Anterior cingulate cortex (tissue), 58 donors: ENCODE measurements at regions not wholly inside any gene's neighbourhood (a gene's known extent, or its start where the extent isn't known, plus 50 kb on each side); places are given as distances from the start of the nearest gene placed in this dataset.

Source experiments
- DNase-seq, 58 donors: peaks; one replicate each; lab custom pipeline; 2025; lab: John Stamatoyannopoulos, UW

- no peak for DNase-seq
Measured at GRCh38 chr3:107945417-107946094, 145.3 kb downstream of the CD47 start.

DNA sequence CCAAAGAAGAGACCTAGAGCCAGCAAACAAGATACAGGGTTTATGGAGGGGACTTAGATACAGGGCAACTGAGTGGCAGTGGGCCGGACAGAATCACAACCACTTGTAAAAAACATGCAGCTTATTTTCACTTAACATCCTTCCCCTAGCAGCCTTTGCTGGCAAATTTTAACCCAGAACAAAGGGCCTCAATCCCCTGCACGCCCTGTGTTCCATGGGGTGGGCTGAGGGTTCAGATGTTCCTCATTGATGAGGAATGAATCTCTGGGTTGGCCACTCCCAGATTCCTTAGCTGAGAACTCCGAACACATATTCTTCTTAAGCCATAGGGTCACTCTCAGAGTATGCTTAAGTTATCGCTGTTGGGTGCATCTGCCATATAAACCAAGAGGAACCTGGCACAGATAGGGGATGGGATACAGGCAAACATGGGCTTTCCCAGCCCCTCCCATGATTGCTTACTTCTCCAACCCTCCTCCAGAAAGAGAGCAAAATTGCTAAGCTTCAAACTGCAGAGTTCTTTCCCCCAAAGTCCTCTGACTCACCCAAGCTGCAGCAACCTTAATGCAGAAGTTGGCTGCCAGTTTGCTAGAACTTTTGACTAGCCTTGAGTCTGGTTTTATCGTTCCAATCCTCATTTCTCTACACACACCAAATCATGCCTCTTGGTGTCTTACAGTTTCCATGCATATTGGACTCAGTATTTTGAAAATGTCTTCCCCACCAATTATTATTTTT, 146.9 kb downstream of the CD47 start:
- DNase-seq: no peak

DNA sequence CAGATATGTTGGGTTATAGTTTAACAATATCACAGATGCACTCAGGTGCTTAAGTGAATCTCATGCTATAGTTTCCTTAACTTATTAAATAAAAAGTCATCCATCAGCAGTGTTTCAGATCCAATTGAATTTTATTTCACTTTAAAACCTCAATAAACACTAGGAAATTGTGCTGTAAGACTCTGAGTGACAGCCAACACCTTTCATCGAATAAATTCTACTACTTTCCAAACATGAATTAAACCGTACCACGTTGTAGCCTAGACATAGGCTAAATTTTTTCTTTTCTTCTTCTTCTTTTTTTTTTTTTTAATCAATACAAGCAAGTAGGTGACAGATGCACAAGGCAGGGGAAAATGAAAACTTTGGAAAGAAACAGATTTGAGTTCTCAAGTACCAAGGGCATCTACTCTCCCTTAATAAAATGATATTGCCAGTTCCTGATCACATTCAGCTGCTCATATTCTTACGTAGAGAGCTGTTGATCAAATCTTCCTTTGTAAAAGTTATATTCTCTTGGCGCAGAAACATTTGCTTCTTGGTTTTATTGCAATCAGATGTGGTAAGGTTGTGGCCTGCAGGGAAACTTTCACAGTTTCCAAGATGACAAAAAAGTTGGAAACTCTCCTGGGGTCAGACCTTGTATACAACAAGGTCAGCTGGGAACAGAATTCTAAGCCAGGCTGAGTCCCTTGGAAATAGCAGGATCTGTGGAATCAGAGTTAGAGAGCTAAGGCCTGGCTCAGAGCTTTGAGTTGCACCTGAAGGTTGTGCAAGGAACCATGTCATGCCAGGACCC, 147.7 kb downstream of the CD47 start:
- no peak for DNase-seq

- no peak for DNase-seq
Measured at GRCh38 chr3:107942244-107942643, 148.6 kb downstream of the CD47 start.

- no peak for DNase-seq
Measured at GRCh38 chr3:107939691-107940442, 151.0 kb downstream of the CD47 start.

DNA sequence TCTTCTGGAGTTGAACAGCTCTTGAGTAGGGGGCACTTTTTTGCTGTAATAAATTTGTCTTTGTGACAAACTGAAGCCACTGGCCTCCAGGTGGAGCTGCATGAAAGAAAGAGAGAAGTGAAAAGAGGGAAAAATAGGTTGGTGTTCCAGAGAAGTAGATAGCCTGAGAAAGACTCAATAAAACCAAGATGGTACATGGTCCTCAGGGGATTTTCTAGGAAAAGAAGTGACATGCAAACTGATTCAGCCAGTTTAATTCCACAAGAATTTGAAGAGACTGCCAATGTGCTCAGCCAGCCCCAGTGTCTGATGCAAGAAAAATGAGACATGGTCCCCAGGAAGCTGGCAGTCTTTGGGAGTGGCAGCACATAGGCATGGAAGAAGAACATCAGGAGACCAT, 152.7 kb downstream of the CD47 start:
- DNase-seq: peak in 1 of 58 donors; percentile 5

DNA sequence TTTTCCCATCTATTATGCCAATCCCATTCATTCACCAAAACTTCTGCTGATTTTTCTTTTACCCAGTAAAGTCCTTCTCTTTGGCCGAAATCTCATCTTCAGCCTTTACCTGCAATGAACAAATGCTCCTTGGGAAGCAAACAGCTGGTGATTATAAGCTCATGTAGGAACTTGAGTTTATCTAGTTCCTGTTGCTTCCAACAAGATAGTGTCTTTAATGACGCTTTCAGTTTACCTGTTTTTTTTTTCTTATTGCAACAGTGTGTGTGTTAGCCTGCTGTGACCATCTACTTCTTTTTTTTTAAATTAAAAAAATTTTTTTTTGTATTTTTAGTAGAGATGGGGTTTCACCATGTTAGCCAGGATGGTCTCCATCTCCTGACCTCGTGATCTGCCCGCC, 156.0 kb downstream of the CD47 start:
- no peak for DNase-seq

- DNase-seq: no peak
Measured at GRCh38 chr3:107933450-107933849, 157.4 kb downstream of the CD47 start.

DNA sequence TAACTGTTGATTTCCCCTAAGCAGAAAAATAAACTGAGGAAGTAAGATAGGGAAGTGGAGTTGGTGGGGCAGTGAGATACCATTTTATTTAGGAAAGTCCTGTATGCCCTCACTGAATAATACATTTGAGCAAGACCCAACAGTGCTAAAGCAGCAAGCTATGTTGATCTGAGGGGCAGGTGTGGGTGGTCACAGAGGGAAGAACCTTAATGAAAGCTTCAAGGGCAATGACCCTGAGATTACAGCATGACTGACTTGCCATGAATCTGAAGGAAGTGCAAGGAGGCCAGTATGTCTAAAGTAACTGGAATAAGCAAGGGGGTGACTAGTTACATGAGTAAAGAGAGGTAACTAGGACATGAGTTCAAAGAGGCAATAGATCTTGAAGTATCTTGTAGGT, 159.5 kb downstream of the CD47 start:
- no peak for DNase-seq

DNA sequence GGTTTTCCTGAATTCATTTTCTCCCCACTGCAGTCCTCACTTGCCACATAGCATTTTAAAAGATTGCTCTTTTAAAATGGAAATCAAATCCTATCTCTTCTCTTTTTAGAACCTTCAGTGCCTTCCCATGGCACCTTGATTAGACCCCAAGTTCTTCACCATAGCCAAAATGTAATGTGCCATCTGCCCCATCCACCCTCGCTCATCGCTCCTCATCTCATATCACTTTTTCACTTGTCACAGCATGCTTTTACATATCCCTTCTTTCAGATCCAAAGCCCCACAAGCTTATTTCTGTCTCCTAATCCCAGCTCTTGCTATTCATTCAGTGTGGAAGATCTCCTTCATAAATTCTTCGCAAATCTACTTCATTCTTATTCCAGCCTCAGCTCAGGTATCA, 161.7 kb downstream of the CD47 start:
- peak in 1 of 58 donors; percentile 8 for DNase-seq

DNA sequence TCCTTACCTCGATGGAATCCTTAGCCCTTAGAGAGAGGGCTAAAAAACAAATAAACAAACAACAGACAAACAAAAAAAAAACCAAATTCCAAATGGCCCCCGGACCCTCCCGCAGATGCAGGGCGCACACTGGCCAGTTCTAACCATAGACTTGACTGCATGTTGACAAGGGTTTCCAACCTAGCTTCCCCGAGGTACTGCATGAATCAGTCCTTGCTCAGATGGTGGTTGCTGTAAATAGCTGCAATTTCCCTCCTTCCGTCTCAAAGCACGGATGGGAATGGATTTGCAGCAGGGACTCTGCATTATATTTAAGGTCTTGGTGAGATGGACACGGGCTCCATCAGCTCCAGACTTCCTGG, 162.8 kb downstream of the CD47 start:
- DNase-seq: peak in 28 of 58 donors; percentile 10 to 79 (median 38)

- DNase-seq: peak; percentile 22 to 89 (median 75)
Measured at GRCh38 chr3:107927361-107928083, 163.3 kb downstream of the CD47 start.

GRCh38 chr3:107925851-107926250, 165.0 kb downstream of the CD47 start:
- DNase-seq: no peak

- DNase-seq: no peak
Measured at GRCh38 chr3:107921038-107921437, 169.8 kb downstream of the CD47 start.

GRCh38 chr3:107920538-107920937, 170.3 kb downstream of the CD47 start:
- DNase-seq: no peak

GRCh38 chr3:107919239-107919638, 171.6 kb downstream of the CD47 start:
- no peak for DNase-seq

DNA sequence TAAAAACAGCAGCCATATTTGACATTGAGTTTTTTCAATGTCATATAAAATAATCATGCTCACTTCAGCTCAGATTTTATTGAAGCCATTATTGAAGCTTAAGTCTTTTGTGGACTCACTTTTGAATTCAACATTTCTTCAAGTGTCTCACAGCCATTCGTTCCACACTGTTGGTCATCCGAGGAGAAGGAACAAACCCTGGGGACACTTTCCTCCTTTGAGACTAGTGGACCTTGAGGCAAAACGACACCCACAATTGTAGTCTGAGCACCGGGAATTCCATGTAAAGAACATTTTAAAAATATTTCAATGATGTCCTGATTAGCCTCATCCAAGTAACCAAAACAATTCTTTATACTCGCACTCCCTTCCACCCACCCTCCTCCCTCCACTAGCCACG, 174.7 kb downstream of the CD47 start:
- no peak for DNase-seq

DNA sequence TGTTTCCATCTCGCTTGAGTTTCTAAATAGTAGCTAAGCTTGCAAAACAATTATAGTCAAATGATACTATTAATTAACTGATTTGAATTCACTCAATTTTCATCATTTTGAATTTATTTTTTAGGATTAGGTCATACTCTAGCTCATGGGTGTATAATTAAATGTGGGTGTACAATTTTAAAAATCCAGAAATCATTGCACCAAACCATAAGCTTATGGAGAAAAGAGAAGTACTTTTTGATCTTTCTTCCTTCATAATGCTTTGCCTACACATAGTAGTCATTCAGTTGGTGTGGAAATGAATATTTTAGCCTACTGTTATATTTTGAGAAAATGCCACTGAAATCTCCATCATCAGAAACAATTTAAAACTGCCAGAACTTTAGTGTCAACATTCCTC, 175.1 kb downstream of the CD47 start:
- DNase-seq: no peak

DNA sequence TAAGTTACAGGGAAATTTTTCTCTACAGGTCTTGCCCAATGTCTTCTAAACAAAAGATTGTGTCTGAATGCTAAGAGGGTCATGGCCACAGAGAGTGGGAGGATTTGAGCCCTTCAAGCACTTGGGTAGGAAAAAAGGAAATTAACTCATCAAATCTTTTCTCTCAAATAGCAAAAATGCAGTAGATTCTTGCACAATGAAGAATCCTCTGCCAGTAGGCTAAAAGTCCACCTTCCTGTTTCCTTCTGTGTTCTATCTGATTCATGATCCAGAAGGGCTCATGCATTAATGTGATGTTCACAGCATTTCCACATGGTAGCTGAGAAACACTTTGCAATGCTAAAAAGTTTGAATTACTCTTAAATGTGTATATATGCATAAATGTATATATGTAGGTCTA, 177.1 kb downstream of the CD47 start:
- DNase-seq: no peak
